ENCODE measurements at regions not wholly inside any gene's neighbourhood (a gene's known extent, or its start where the extent isn't known, plus 50 kb on each side); places are given as distances from the start of the nearest gene placed in this dataset.

DNA sequence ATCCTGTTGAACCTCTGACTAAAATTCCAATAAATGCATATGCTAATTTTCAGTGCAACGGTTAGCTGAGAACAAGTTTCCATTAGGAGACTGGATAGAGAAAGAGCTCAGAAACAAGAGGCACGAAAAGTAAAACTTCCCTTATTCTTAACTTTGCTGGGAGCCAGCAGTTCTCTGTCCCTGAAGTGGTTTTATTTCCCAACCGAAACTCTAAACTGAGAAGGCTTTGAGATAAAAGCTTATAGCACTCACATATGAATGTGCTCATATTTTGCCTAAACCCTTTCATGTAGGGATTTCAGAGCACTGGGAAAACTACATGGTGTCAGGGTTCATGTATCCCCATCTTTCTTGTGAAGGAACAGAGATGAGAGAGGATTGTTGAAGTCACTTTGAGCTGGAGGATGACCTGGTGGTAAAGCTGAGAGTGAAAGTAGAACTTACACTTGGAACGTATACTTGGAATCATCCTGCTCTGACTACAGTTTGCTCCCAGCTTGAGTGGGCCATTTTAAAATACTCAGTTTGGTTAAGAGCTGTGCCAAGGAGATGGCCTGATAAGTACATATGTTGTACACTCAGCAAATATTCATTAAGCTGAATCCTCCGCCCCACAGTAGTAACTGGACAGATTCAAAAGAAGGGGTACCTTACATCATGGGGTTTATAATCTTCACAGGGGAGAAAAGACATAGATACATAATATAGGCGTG lies 324.2 kb upstream of the CNR1 start:
- Mint-ChIP-seq H3K36me3 (no peaks in the 10 kb centered on the region), H3K9me3 (no peaks in the 10 kb centered on the region), H3K4me3 (no peak overlapping the region), H3K4me1 (no peaks in the 10 kb centered on the region), H3K27ac (no peak overlapping the region)
- DNase-seq (ENCODE audit: low spot score in 2 of 2): no peak
- no peak for ATAC-seq

- Mint-ChIP-seq H3K4me1 (no peaks in the 10 kb centered on the region), H3K27ac (no peak overlapping the region)
- no peak for ATAC-seq
Measured at GRCh38 chr6:88483424-88483823, 317.3 kb upstream of the CNR1 start.

DNA sequence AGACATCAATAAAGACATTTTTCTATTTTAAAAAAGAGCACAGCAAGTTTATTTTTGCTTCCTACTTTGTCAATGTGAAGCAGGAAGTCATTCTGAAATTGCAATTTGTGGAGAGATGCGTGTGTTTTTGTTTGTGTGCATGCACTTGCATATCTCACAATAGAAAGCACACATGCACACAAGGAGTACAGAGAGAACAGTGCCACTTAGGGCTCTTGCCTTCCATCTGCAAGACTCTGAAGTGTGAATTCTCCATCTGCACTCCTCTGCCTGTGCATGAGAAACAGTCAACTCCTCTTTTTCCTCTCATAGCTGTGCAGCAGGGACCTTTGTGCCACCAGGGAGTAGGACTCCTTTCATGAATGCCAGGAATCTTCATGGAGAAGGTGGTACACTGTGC lies 316.3 kb upstream of the CNR1 start:
- Mint-ChIP-seq H3K4me1 (no peaks in the 10 kb centered on the region), H3K4me3 (no peak overlapping the region), H3K36me3 (no peaks in the 10 kb centered on the region), H3K9me3 (no peaks in the 10 kb centered on the region), H3K27ac (no peak overlapping the region)
- ATAC-seq (no peak), DNase-seq (ENCODE audit: low spot score in 2 of 2) (no peak)

More at GRCh38 chr6:88483424-88483823, 317.3 kb upstream of the CNR1 start:
- Mint-ChIP-seq H3K36me3 (no peaks in the 10 kb centered on the region), H3K4me3 (no peak overlapping the region), H3K9me3 (no peaks in the 10 kb centered on the region)
- no peak for DNase-seq (ENCODE audit: low spot score in 2 of 2)

DNA sequence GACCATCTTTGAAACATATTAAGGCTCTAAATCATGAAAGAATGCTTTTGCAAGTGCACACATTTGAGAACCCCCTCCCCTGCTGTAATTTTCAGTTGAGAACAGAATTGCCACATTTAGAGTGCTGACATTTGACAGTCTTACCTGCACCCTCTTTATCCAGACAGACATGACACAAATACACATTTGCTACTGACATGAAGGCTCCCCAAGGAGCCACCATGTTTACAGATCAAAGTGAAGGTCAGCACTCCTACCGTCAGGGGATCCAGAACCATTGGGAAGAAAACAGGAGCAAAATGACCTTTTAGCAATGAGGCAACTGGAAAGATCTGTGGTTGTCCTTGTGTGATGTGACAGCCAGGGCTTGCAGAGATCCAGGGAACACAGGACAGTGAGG lies 315.4 kb upstream of the CNR1 start:
- Mint-ChIP-seq H3K9me3 (no peaks in the 10 kb centered on the region), H3K4me3 (no peak overlapping the region), H3K36me3 (no peaks in the 10 kb centered on the region), H3K27ac (no peak overlapping the region), H3K4me1 (no peaks in the 10 kb centered on the region)
- DNase-seq (ENCODE audit: low spot score in 2 of 2) (no peak), ATAC-seq (no peak)

DNA sequence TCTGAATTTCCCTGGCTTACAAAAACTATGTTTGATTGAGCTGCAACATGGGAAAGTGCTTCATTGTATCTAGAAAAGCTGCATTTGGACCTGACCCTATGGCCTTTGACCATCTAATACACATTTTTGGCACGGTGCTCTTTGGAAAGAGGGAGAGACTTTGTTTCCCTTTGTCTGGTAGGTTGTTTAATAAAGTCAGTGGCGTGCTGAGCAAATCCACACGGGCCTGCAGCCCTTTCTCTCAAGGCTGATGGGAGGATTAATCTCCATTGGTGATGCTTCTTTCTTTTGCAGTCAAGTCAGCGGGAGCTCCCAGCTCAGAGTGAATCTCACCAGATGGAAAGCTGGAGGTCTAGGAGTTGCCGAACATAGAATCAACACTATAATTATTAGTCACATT lies 314.7 kb upstream of the CNR1 start:
- ATAC-seq: no peak
- Mint-ChIP-seq H3K9me3 (no peaks in the 10 kb centered on the region), H3K4me3 (no peak overlapping the region), H3K4me1 (no peaks in the 10 kb centered on the region), H3K27ac (no peak overlapping the region), H3K36me3 (no peaks in the 10 kb centered on the region)
- no peak for DNase-seq (ENCODE audit: low spot score in 2 of 2)

- Mint-ChIP-seq H3K4me1 (no peaks in the 10 kb centered on the region), H3K36me3 (no peaks in the 10 kb centered on the region), H3K4me3 (no peak overlapping the region), H3K9me3 (no peaks in the 10 kb centered on the region), H3K27ac (no peak overlapping the region)
- ATAC-seq (no peak), DNase-seq (ENCODE audit: low spot score in 2 of 2) (no peak)
Measured at GRCh38 chr6:88477413-88477812, 311.3 kb upstream of the CNR1 start.

DNA sequence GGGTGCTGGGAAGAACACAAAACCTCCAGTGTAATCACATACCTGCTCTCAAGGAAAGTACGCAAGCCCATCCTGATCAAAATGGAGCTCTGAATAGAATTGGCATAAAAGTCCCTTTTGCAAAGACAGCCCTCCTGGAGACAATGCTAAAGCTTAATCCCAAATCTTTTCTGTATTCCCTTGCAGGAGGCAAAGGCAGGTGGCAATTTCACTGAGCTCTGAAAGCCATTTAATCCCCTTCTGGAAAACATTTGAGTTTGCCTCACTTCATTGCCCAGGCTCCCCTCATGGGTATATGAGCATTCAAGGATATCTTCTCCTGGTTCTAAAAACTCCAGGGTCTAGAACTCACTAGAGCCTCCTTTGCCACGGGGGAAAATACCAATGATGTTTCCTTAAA lies 310.2 kb upstream of the CNR1 start:
- Mint-ChIP-seq H3K9me3 (no peaks in the 10 kb centered on the region), H3K4me3 (no peak overlapping the region), H3K4me1 (no peaks in the 10 kb centered on the region), H3K27ac (no peak overlapping the region), H3K36me3 (no peaks in the 10 kb centered on the region)
- ATAC-seq (no peak), DNase-seq (ENCODE audit: low spot score in 2 of 2) (no peak)

- no peak overlapping the region for H3K4me3 Mint-ChIP-seq
- no peak for DNase-seq (ENCODE audit: low spot score in 2 of 2)
- H3K9me3 Mint-ChIP-seq: no peaks in the 10 kb centered on the region
- no peak overlapping the region for H3K27ac Mint-ChIP-seq
- no peak for ATAC-seq
- no peaks in the 10 kb centered on the region for H3K36me3 Mint-ChIP-seq
- no peaks in the 10 kb centered on the region for H3K4me1 Mint-ChIP-seq
Measured at GRCh38 chr6:88474720-88475119, 308.6 kb upstream of the CNR1 start.

DNA sequence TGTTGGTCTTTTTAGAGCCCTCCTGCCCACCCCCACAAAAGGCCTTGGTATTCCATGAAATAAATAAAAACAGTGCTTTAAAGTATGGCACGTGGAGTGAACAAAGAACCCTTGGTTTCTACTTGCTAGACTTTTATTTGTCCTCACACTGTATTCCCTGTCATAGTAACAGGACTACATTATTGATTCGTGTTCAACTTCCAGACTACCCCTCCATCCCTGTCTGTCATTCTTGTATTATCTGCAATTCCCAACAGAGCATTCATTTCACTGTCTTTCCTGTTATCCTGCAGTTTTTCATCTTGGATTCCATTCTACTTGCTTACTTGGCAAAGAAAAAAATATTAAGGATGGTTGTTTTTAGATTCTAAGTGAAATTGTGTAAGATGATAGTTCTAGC lies 307.4 kb upstream of the CNR1 start:
- H3K36me3 Mint-ChIP-seq: no peaks in the 10 kb centered on the region
- no peaks in the 10 kb centered on the region for H3K4me1 Mint-ChIP-seq
- H3K27ac Mint-ChIP-seq: no peak overlapping the region
- DNase-seq (ENCODE audit: low spot score in 2 of 2): no peak
- H3K4me3 Mint-ChIP-seq: no peak overlapping the region
- no peaks in the 10 kb centered on the region for H3K9me3 Mint-ChIP-seq
- ATAC-seq: no peak

DNA sequence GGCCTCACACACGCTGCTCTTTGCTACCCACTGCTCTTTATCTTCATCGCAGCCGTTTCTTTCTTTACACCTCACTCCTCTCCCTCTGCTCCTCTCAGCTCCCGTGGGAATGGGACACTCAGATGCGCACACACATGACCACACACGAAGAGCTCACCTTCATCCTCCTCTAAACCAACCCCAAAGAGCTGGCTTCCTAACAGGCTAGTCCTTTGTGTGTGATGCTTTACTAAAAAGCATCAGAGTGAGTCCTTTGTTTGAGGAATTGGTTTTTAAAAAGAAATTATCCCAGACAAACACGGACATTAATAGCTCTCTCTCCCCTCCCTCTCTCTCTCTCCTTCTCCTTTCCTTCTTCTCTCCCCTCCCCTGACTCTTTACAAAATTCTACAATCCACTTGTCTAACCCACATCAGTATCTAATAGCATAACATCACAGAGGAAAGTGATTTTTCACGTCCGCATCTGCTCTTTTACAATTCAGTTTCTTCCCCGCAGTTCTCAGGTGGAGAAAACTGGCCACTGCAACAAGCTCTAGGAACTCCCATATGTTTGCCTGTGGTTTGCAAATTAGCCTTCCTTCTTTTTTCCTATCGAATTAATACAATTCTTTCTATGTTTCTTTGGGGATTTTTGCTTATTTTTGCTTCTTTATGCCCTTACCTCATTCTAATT lies 306.8 kb upstream of the CNR1 start:
- DNase-seq (ENCODE audit: low spot score in 2 of 2) (no peak), ATAC-seq (no peak)
- no peaks in the 10 kb centered on the region for H3K4me1 Mint-ChIP-seq
- H3K36me3 Mint-ChIP-seq: no peaks in the 10 kb centered on the region
- no peak overlapping the region for H3K4me3 Mint-ChIP-seq
- no peak overlapping the region for H3K27ac Mint-ChIP-seq
- H3K9me3 Mint-ChIP-seq: no peaks in the 10 kb centered on the region

GRCh38 chr6:88459643-88460042 lies 293.5 kb upstream of the CNR1 start:
- ATAC-seq (no peak), DNase-seq (ENCODE audit: low spot score in 2 of 2) (no peak)
- Mint-ChIP-seq H3K4me1 (no peaks in the 10 kb centered on the region), H3K36me3 (no peaks in the 10 kb centered on the region), H3K4me3 (no peak overlapping the region), H3K27ac (no peak overlapping the region), H3K9me3 (no peaks in the 10 kb centered on the region)

DNA sequence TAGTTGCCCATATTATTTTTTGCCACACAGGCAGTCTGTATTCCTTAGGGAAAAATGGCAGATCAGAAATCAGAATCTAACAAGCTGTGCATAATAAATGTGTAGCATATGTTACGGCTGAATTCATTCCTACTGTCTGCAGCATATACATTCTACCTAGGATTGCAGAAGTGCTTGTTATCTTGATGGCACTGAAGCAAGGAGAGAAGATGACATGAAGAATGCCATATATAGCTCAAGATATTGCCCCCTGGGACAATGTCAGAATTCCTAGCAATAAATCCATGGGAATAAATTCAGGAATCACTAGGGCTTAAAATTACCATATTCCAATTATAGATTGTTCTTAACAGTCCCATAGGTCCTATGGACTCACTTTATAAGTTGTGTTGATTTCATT lies 293.0 kb upstream of the CNR1 start:
- Mint-ChIP-seq H3K9me3 (no peaks in the 10 kb centered on the region), H3K36me3 (no peaks in the 10 kb centered on the region), H3K27ac (no peak overlapping the region), H3K4me1 (no peaks in the 10 kb centered on the region), H3K4me3 (no peak overlapping the region)
- no peak for DNase-seq (ENCODE audit: low spot score in 2 of 2)
- ATAC-seq: no peak

- no peak overlapping the region for H3K4me3 Mint-ChIP-seq
- H3K4me1 Mint-ChIP-seq: no peaks in the 10 kb centered on the region
- no peaks in the 10 kb centered on the region for H3K36me3 Mint-ChIP-seq
- DNase-seq (ENCODE audit: low spot score in 2 of 2) (no peak), ATAC-seq (no peak)
- no peaks in the 10 kb centered on the region for H3K9me3 Mint-ChIP-seq
- H3K27ac Mint-ChIP-seq: no peak overlapping the region
Measured at GRCh38 chr6:88458662-88459061, 292.5 kb upstream of the CNR1 start.

GRCh38 chr6:88456221-88456859 lies 290.2 kb upstream of the CNR1 start:
- H3K36me3 Mint-ChIP-seq: no peaks in the 10 kb centered on the region

DNA sequence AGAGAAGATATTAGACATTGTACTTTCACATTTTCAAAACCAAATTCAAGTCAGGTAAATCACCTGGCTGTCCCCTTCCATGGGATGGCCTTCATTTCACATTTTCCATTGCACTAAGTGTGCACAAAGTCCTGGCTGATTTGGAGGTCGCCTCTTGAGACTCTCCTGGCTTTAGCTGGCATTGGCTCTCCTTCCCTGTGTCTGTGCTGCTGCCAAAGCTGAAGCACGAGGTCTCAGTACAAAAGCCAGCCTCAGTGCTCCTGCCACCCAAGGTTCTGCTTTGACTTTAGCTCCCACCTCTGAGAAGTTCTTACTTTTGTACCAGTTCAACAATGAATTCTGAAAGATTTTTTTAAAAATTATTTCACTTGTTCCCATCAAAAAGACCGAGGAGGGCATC lies 289.2 kb upstream of the CNR1 start:
- Mint-ChIP-seq H3K9me3 (no peaks in the 10 kb centered on the region), H3K4me3 (no peak overlapping the region), H3K4me1 (no peaks in the 10 kb centered on the region), H3K36me3 (no peaks in the 10 kb centered on the region), H3K27ac (no peak overlapping the region)
- no peak for ATAC-seq
- no peak for DNase-seq (ENCODE audit: low spot score in 2 of 2)

More at GRCh38 chr6:88456221-88456859, 290.2 kb upstream of the CNR1 start:
- no peak for ATAC-seq
- Mint-ChIP-seq H3K27ac (no peak overlapping the region), H3K4me1 (no peaks in the 10 kb centered on the region), H3K9me3 (no peaks in the 10 kb centered on the region), H3K4me3 (no peak overlapping the region)
- DNase-seq (ENCODE audit: low spot score in 2 of 2): no peak

DNA sequence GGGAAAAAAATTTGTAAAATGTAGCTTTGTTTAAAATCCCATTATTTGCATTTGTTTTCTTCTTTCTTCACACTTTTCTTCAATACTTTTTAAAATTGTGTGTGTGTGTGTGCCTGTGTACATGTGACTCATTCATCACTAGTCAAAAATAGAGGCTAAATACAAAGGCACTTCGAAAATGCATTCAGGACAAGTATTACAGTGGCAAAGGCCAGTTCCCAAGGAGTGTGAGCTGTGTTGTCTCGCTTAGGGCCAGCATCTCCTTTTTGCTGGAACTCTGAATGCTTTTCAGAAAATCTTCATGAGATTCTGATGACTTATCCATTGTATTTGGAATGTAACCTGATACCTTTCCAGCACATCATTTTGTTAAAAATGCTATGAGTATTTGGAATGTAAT lies 288.5 kb upstream of the CNR1 start:
- Mint-ChIP-seq H3K4me1 (no peaks in the 10 kb centered on the region), H3K36me3 (no peaks in the 10 kb centered on the region), H3K4me3 (no peak overlapping the region), H3K27ac (no peak overlapping the region), H3K9me3 (no peaks in the 10 kb centered on the region)
- no peak for ATAC-seq
- no peak for DNase-seq (ENCODE audit: low spot score in 2 of 2)
